Osteocyte (in vitro differentiated cells): ENCODE measurements at regions not wholly inside any gene's neighbourhood (a gene's known extent, or its start where the extent isn't known, plus 50 kb on each side); places are given as distances from the start of the nearest gene placed in this dataset.

ENCODE experiments used
- DNase-seq: peaks from one replicate; pipeline ENCODE4 v3.0.0; 2021; ENCODE audit warnings: mixed read lengths; ENCODE audit not compliant: unreplicated experiment; ENCODE audit errors: extremely low spot score
- H3K27ac Mint-ChIP-seq: one replicate; pipeline ENCODE4 v1.8.0; 2021; ENCODE audit warnings: mild to moderate bottlenecking, mixed read lengths; ENCODE audit not compliant: unreplicated experiment
- H3K27me3 Mint-ChIP-seq: one replicate; pipeline ENCODE4 v1.8.0; 2021; ENCODE audit warnings: mixed read lengths; ENCODE audit not compliant: unreplicated experiment
- H3K36me3 Mint-ChIP-seq: one replicate; pipeline ENCODE4 v1.8.0; 2021; ENCODE audit warnings: mixed read lengths; ENCODE audit not compliant: unreplicated experiment
- H3K4me1 Mint-ChIP-seq: one replicate; pipeline ENCODE4 v1.8.0; 2021; ENCODE audit warnings: mixed read lengths; ENCODE audit not compliant: unreplicated experiment
- H3K4me3 Mint-ChIP-seq: one replicate; pipeline ENCODE4 v1.8.0; 2021; ENCODE audit warnings: mild to moderate bottlenecking, moderate library complexity, mixed read lengths; ENCODE audit not compliant: unreplicated experiment
- H3K9me3 Mint-ChIP-seq: one replicate; pipeline ENCODE4 v1.8.0; 2021; ENCODE audit warnings: mixed read lengths; ENCODE audit not compliant: unreplicated experiment
- CTCF ChIP-seq: fragments of 200-600 bp; sonication (generic); IDR thresholded peaks from 2 replicates; pipeline ENCODE4 v1.5.0; 2021; ENCODE audit warnings: antibody characterized with exemption, mild to moderate bottlenecking, moderate library complexity

- Mint-ChIP-seq H3K9me3 (no peaks in the 10 kb centered on the region), H3K27ac (no peak overlapping the region), H3K27me3 (no peaks in the 10 kb centered on the region), H3K36me3 (no peaks in the 10 kb centered on the region), H3K4me1 (peaks cover 5% of the 10 kb centered on the region), H3K4me3 (no peak overlapping the region)
- no peak for TF ChIP-seq CTCF
- DNase-seq = no peak
These were observed 452.5 kb upstream of the ARGLU1 start for GRCh38 chr13:107020393-107020792.

GRCh38 chr13:107018285-107018684 is 450.3 kb upstream of the ARGLU1 start:
- Mint-ChIP-seq H3K36me3 (no peaks in the 10 kb centered on the region), H3K27ac (no peak overlapping the region), H3K4me3 (no peak overlapping the region), H3K4me1 (no peaks in the 10 kb centered on the region), H3K9me3 (no peaks in the 10 kb centered on the region), H3K27me3 (no peaks in the 10 kb centered on the region)
- TF ChIP-seq CTCF = no peak
- DNase-seq = no peak

GRCh38 chr13:107006661-107007060 is 438.7 kb upstream of the ARGLU1 start:
- TF ChIP-seq CTCF = no peak
- Mint-ChIP-seq H3K9me3 (no peaks in the 10 kb centered on the region), H3K27me3 (peaks cover 15% of the 10 kb centered on the region), H3K4me3 (no peak overlapping the region), H3K36me3 (no peaks in the 10 kb centered on the region), H3K4me1 (no peaks in the 10 kb centered on the region), H3K27ac (no peak overlapping the region)
- DNase-seq = no peak

GRCh38 chr13:107005577-107005976 is 437.6 kb upstream of the ARGLU1 start:
- Mint-ChIP-seq H3K27ac (no peak overlapping the region), H3K4me3 (no peak overlapping the region), H3K36me3 (no peaks in the 10 kb centered on the region), H3K9me3 (no peaks in the 10 kb centered on the region), H3K27me3 (peaks cover 15% of the 10 kb centered on the region), H3K4me1 (no peaks in the 10 kb centered on the region)
- no peak for DNase-seq
- TF ChIP-seq CTCF = no peak

GRCh38 chr13:107003911-107004310 is 436.0 kb upstream of the ARGLU1 start:
- H3K27me3 Mint-ChIP-seq = peaks cover 14% of the 10 kb centered on the region
- no peak for DNase-seq
- no peak overlapping the region for H3K27ac Mint-ChIP-seq
- H3K9me3 Mint-ChIP-seq = no peaks in the 10 kb centered on the region
- no peak overlapping the region for H3K4me3 Mint-ChIP-seq
- H3K36me3 Mint-ChIP-seq = no peaks in the 10 kb centered on the region
- no peaks in the 10 kb centered on the region for H3K4me1 Mint-ChIP-seq
- no peak for TF ChIP-seq CTCF
